GM12874 (cell line): ENCODE measurements at regions not wholly inside any gene's neighbourhood (a gene's known extent, or its start where the extent isn't known, plus 50 kb on each side); places are given as distances from the start of the nearest gene placed in this dataset.

Experiments used
- CTCF ChIP-seq: IDR thresholded peaks from 2 replicates; pipeline ENCODE4 v1.5.1; 2011; ENCODE audit warnings: low read depth, mild to moderate bottlenecking, control low read depth, low read length, moderate library complexity; ENCODE audit not compliant: insufficient read depth

GRCh38 chr12:92061061-92061460, 84.6 kb downstream of the BTG1 start:
- TF ChIP-seq CTCF = no peak

GRCh38 chr12:92059960-92060359, 85.7 kb downstream of the BTG1 start:
- no peak for TF ChIP-seq CTCF

GRCh38 chr12:92058664-92059063, 87.0 kb downstream of the BTG1 start:
- TF ChIP-seq CTCF = no peak

GRCh38 chr12:92056290-92056689, 89.4 kb downstream of the BTG1 start:
- no peak for TF ChIP-seq CTCF

GRCh38 chr12:92055877-92056276, 89.8 kb downstream of the BTG1 start:
- no peak for TF ChIP-seq CTCF

GRCh38 chr12:92051441-92051840, 94.2 kb downstream of the BTG1 start:
- TF ChIP-seq CTCF = no peak

- no peak for TF ChIP-seq CTCF
Observed at GRCh38 chr12:92049403-92049802, 96.2 kb downstream of the BTG1 start.

- no peak for TF ChIP-seq CTCF
Observed at GRCh38 chr12:92047393-92047826, 98.2 kb downstream of the BTG1 start.
